ENCODE measurements at regions not wholly inside any gene's neighbourhood (a gene's known extent, or its start where the extent isn't known, plus 50 kb on each side); places are given as distances from the start of the nearest gene placed in this dataset.

DNA sequence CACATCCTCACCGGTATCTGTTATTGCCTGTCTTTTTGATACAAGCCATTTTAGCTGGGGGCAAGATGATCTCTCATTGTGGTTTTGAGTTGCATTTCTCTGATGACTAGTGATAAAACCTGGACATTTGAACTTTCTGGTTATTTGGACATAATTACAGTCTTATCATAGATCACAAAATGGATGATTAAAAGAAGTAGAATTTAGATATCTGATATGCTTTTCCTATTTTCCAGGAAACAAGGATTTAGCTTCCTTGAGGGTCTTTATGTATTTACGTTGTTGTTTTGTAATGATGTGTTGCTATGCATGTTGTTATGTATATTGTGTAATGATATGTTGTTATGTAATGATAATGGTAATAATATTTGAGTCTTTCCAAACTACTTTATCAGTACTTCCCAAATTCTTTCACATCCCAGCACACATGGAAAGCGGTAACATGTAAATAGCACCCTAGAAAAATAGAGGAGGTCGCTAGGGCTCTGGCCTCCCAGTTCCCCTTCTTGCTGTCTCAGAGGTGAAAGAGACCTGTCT, 53.8 kb downstream of the GJD2 start:
- H3K4me3 ChIP-seq (ENCODE audit: low read depth, low read length) = no peak overlapping the region
- no peak for DNase-seq (ENCODE audit: low read depth)
- TF ChIP-seq, protein P1, sequence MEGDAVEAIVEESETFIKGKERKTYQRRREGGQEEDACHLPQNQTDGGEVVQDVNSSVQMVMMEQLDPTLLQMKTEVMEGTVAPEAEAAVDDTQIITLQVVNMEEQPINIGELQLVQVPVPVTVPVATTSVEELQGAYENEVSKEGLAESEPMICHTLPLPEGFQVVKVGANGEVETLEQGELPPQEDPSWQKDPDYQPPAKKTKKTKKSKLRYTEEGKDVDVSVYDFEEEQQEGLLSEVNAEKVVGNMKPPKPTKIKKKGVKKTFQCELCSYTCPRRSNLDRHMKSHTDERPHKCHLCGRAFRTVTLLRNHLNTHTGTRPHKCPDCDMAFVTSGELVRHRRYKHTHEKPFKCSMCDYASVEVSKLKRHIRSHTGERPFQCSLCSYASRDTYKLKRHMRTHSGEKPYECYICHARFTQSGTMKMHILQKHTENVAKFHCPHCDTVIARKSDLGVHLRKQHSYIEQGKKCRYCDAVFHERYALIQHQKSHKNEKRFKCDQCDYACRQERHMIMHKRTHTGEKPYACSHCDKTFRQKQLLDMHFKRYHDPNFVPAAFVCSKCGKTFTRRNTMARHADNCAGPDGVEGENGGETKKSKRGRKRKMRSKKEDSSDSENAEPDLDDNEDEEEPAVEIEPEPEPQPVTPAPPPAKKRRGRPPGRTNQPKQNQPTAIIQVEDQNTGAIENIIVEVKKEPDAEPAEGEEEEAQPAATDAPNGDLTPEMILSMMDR (IDR thresholded peaks at IDR 0.05; ENCODE audit: insufficient read depth, low read length) = no peak

DNA sequence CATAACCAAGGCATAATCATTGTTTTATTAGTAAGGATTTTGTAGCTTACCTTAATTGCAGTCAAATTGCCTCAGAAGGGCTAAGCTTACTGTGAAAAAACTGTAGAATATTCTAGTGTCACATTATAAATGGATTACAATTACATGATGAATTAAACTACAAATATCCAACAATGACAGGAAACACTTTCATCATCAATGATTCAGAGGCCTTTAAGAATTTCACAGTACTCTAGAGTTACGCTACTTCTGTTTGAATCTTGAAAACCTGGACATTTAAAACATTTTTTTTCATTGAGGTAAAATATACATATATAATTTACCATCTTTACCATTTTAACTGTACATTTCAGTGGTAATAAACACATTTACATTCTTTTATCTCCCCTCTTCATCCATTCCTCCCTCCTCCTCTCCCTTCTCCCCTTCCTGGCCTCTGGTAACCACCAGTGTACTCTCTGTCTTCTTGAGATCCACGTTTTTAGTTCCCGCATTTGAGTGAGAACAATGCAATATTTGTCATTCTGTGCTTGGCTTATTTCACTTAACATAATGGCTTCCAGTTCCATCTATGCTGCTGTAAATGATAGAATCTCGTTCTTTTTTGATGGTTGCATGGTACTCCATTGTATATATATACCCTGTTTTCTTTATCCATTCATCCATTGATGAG, 54.7 kb downstream of the GJD2 start:
- DNase-seq (ENCODE audit: low read depth) = peak; percentile 37
- TF ChIP-seq, protein P1 (IDR thresholded peaks at IDR 0.05; ENCODE audit: insufficient read depth, low read length) = no peak
- H3K4me3 ChIP-seq (ENCODE audit: low read depth, low read length) = no peak overlapping the region

DNA sequence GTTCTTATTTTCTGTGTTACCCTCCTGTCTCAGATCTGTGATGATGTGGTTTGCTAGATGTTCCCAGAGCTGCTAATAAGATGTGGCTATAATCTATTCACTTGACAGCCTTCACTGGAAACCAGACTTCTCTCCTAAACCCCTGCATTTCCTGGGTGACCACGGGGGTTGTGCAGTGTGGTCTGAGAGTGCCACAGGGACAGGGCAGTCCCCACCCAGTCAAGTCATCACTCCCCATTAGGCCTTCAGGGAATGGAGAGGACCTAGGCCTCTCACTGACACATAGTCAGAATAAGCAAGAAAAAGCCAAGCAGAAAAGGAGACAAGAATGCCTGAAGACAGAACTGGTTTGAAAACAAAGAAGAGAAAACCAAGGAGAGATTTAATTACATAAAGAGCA, 58.3 kb downstream of the GJD2 start:
- DNase-seq (ENCODE audit: low read depth) = no peak
- TF ChIP-seq, protein P1 (IDR thresholded peaks at IDR 0.05; ENCODE audit: insufficient read depth, low read length) = no peak
- H3K4me3 ChIP-seq (ENCODE audit: low read depth, low read length) = no peak overlapping the region

DNA sequence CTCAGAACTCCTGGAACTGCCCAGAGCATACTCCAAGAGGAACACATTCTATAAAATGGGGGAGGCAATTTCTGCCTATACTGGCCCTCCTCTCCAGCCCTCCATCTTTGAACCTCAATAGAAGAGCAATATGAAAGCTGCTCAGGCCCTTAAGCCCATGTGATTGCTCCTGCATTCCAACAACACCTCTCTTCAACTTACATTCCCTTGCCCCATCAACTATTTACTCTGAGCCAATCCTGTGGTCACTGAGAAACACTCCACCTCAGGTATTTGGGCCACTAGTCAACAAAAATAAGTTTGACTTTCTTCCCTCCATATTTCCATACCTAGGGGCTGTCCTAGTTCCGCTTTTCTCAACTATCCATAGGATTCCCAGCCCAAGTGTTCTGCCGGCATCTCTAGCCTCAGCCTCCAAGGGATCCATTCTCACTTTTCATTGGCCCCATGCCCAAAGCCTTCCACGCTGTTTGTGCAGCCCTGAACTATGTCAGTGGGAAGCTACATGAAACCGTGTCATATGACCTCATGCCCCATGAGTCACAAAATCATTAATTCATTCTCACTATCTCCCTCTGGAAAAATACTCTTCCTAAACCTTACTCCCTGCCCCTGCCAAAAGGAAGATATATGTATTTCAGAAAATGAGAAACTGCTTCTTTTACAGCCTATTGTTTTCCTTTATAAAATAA, 61.6 kb downstream of the GJD2 start:
- H3K4me3 ChIP-seq (ENCODE audit: low read depth, low read length) = no peak overlapping the region
- TF ChIP-seq, protein P1 (IDR thresholded peaks at IDR 0.05; ENCODE audit: insufficient read depth, low read length) = no peak
- DNase-seq (ENCODE audit: low read depth) = peak; percentile 3

DNA sequence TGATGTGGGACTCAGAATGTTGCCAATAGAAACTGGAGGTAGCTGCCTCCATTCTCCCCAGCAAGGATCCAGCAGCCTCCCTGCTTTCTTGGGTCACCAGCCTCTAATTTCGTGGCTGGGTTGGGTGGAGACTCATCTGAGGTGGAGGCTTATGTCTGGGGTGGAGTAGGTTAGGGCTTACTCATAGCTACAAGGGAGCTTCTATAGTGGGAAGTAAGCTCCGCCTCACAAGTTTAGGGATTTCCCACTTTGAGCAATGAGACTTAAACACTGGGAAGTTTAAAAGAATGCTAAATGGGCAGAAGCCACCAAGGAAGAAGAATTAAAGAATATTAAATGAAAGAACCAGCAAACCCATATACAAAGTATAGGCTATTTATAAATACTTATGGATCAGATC, 63.8 kb downstream of the GJD2 start:
- TF ChIP-seq, protein P1 (IDR thresholded peaks at IDR 0.05; ENCODE audit: insufficient read depth, low read length) = no peak
- DNase-seq (ENCODE audit: low read depth) = peak; percentile 2
- H3K4me3 ChIP-seq (ENCODE audit: low read depth, low read length) = no peak overlapping the region

DNA sequence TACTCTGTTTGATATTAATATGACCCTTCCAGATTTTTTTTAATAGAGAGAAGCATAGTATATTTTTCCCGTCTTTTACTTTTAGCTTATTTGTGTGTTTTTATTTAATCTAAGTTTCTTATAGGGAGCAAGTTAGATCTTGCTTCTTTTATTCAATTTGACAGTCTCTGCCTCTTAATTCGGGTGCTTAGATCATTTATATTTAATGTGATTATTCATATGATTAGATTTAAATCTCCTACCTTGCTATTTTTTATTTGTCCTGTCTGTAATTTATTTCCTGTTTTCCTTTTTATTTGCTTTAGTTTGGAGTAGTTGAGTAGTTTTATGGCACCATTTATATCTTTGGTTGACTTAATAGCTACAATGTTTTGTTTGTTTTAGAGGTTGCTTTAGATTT, 66.1 kb downstream of the GJD2 start:
- TF ChIP-seq, protein P1 (IDR thresholded peaks at IDR 0.05; ENCODE audit: insufficient read depth, low read length) = no peak
- no peak overlapping the region for H3K4me3 ChIP-seq (ENCODE audit: low read depth, low read length)
- DNase-seq (ENCODE audit: low read depth) = no peak

Measured in fibroblast of the aortic adventitia (primary cell).